GM12878 (cell line): ENCODE measurements at regions not wholly inside any gene's neighbourhood (a gene's known extent, or its start where the extent isn't known, plus 50 kb on each side); places are given as distances from the start of the nearest gene placed in this dataset.

Source experiments
- ATAC-seq: fragments of 200-7000 bp; cut with Tn5 transposase; 3 replicates; pipeline ENCODE4 v1.9.1; 2020; ENCODE audit warnings: mild to moderate bottlenecking, moderate library complexity
- BruUV-seq: library from RNA; stranded (reverse); fragments of 400-500 nt; replicated peaks from 2 replicates; lab custom pipeline; 2021; lab: Mats Ljungman, UMichigan
- CTCF ChIA-PET: fragments of 300-600 bp; sonication (Branson Sonifier 250); formaldehyde crosslinking; extraction: SDS; loops from one replicate; lab custom pipeline; 2021; ENCODE audit warnings: inconsistent platforms; lab: Yijun Ruan, JAX
- POLR2A ChIA-PET: fragments of 350-600 bp; formaldehyde crosslinking; extraction: SDS; loops from one replicate; lab custom pipeline; 2021; ENCODE audit warnings: inconsistent platforms; lab: Charles Lee
- RAD21 ChIA-PET: fragments of 300-600 bp; sonication (Branson Sonifier 250); formaldehyde crosslinking; loops from one replicate; lab custom pipeline; 2023; ENCODE audit warnings: antibody characterized with exemption; ENCODE audit not compliant: unreplicated experiment; lab: Charles Lee
- SMC1A ChIA-PET: fragments of 300-600 bp; sonication (Branson Sonifier 250); formaldehyde crosslinking; loops from one replicate; lab custom pipeline; 2023; ENCODE audit not compliant: unreplicated experiment, uncharacterized antibody; lab: Charles Lee
- DNase-seq: peaks from one replicate; pipeline ENCODE4 v3.0.0-alpha.2; 2011; ENCODE audit warnings: low read depth, low spot score
- FAIRE-seq: peaks from 3 replicates; lab custom pipeline; 2011; peaks lifted over from hg19 to GRCh38; lab: Jason Lieb, UNC
- H2AFZ ChIP-seq: 2 replicates; pipeline ENCODE4 v1.6.0; 2011; ENCODE audit warnings: low read depth, low read length, control low read depth; ENCODE audit not compliant: control insufficient read depth
- H3K27ac ChIP-seq: 2 replicates; pipeline ENCODE4 v1.5.1; 2011; ENCODE audit warnings: control low read depth; ENCODE audit not compliant: control insufficient read depth, insufficient read depth
- H3K27me3 ChIP-seq, 2 experiments: replicated peaks in 1 of 2; 2 replicates each; pipeline versions ENCODE4 v1.6.0 to v1.6.1; 2011; ENCODE audit warnings: low read length in 1 of 2; ENCODE audit not compliant: control insufficient read depth in 2 of 2, insufficient read depth in 2 of 2
- H3K36me3 ChIP-seq, 2 experiments: 2 replicates each; pipeline ENCODE4 v1.5.1; 2011; ENCODE audit warnings: low read length in 1 of 2; ENCODE audit not compliant: control insufficient read depth in 2 of 2, insufficient read depth in 2 of 2
- H3K4me1 ChIP-seq: 2 replicates; pipeline ENCODE4 v1.6.1; 2011; ENCODE audit warnings: mild to moderate bottlenecking, low read length, moderate library complexity, mixed read lengths; ENCODE audit not compliant: control insufficient read depth, insufficient read depth
- H3K4me2 ChIP-seq: 2 replicates; pipeline ENCODE4 v1.6.0; 2011; ENCODE audit warnings: control low read depth; ENCODE audit not compliant: control insufficient read depth, insufficient read depth
- H3K4me3 ChIP-seq: fragments of 200-600 bp; sonication (generic); 2 replicates; pipeline ENCODE4 v1.5.1; 2016
- H3K79me2 ChIP-seq: 2 replicates; pipeline ENCODE4 v1.6.0; 2011; ENCODE audit warnings: low read length; ENCODE audit not compliant: control insufficient read depth, insufficient read depth
- H3K9ac ChIP-seq: 2 replicates; pipeline ENCODE4 v1.8.0; 2011; ENCODE audit warnings: low read length, control low read depth, mixed read lengths; ENCODE audit not compliant: control insufficient read depth, insufficient read depth
- H3K9me3 ChIP-seq: replicated peaks from 3 replicates; pipeline ENCODE4 v1.5.1; 2011; ENCODE audit warnings: mild to moderate bottlenecking, low read length; ENCODE audit not compliant: control insufficient read depth, insufficient read depth
- H4K20me1 ChIP-seq: 2 replicates; pipeline ENCODE4 v1.6.0; 2011; ENCODE audit not compliant: control insufficient read depth, insufficient read depth
- BRCA1 ChIP-seq: IDR thresholded peaks from 2 replicates; pipeline ENCODE4 v1.6.1; 2011; ENCODE audit warnings: low read depth, low read length, improper control_type of control experiment
- FOXM1 ChIP-seq: IDR thresholded peaks from 2 replicates; pipeline ENCODE4 v1.6.1; 2012; ENCODE audit warnings: low read depth, mild to moderate bottlenecking, inconsistent platforms, low read length, moderate library complexity
- NRF1 ChIP-seq: conservative IDR thresholded peaks from 2 replicates; pipeline ENCODE4 v1.6.1; 2011; ENCODE audit warnings: mild to moderate bottlenecking, low read depth, low read length, improper control_type of control experiment
- POU2F2 ChIP-seq: IDR thresholded peaks from 3 replicates; pipeline ENCODE4 v1.6.1; 2011; ENCODE audit warnings: low read depth, mild to moderate bottlenecking, low read length, borderline replicate concordance
- WGBS: methylation state at CpG from one replicate; pipeline ENCODE4 v1.1.6; 2016; ENCODE audit warnings: low lambda C conversion rate; ENCODE audit not compliant: insufficient replicate concordance, insufficient coverage; ENCODE audit errors: missing lambda C conversion rate; 5-methylcytosine and 5-hydroxymethylcytosine counted together
- in situ Hi-C: fragments of 300-500 bp; cut with MboI; formaldehyde crosslinking; loops from 9 replicates; pipeline ENCODE4 v1.14.3; 2018; ENCODE audit warnings: mixed read lengths
- intact Hi-C: fragments of 100-400 bp; cut with micrococcal nuclease; formaldehyde crosslinking; loops from one replicate; pipeline ENCODE4 v1.14.2; 2022; ENCODE audit not compliant: unreplicated experiment
- TF ChIP-seq, protein P1 (sequence below): fragments of 450-650 bp; conservative IDR thresholded peaks from 2 replicates; pipeline ENCODE4 v1.6.1; 2017; ENCODE audit warnings: mild to moderate bottlenecking, moderate library complexity

DNA sequence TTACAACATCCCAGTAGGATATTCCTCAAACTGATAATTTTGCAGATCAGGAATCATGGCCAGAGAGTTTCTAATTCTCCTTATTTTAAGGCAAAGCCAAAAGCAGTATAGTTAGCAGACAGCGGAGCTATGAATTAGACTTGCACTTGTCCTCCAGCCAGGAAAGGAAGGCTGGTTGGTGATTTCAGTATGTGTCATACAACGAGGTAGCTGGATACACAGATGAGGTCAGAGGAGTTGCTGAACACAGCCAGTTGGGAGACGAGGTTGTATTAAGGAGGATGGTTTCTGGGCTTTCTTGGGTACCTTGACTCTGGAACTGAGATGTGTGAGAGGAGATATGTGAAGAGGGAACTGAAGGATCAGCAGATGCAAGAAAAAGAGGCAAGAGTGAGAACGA is 185.2 kb downstream of the SOX11 start:
- FAIRE-seq, result no peak
- 17% methylated on average over 4 of the region's 4 CpGs for WGBS
- ChIA-PET POLR2A (no interaction called here), CTCF (no interaction called here), RAD21 (no interaction called here), SMC1A (interaction anchor here (1.6 kb wide), 1 partner anchor 37 kb away, joined by 3 read pairs; no protein-coding TSS in a partner anchor)
- Histone ChIP-seq H3K79me2 (no peaks in the 10 kb centered on the region), H4K20me1 (no peaks in the 10 kb centered on the region), H3K4me1 (no peaks in the 10 kb centered on the region), H2AFZ (no peak overlapping the region), H3K9ac (no peak overlapping the region), H3K27ac (no peak overlapping the region), H3K4me2 (no peak overlapping the region), H3K4me3 (no peak overlapping the region), H3K27me3 (no peaks in the 10 kb centered on the region), H3K9me3 (no peaks in the 10 kb centered on the region), H3K36me3 (no peaks in the 10 kb centered on the region)
- ATAC-seq, result no peak
- no peak for DNase-seq
- TF ChIP-seq NRF1 (no peak), FOXM1 (no peak), POU2F2 (no peak), BRCA1 (no peak)
- TF ChIP-seq, protein P1, sequence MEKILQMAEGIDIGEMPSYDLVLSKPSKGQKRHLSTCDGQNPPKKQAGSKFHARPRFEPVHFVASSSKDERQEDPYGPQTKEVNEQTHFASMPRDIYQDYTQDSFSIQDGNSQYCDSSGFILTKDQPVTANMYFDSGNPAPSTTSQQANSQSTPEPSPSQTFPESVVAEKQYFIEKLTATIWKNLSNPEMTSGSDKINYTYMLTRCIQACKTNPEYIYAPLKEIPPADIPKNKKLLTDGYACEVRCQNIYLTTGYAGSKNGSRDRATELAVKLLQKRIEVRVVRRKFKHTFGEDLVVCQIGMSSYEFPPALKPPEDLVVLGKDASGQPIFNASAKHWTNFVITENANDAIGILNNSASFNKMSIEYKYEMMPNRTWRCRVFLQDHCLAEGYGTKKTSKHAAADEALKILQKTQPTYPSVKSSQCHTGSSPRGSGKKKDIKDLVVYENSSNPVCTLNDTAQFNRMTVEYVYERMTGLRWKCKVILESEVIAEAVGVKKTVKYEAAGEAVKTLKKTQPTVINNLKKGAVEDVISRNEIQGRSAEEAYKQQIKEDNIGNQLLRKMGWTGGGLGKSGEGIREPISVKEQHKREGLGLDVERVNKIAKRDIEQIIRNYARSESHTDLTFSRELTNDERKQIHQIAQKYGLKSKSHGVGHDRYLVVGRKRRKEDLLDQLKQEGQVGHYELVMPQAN, result no peak
- no TSS peak for BruUV-seq
- intact Hi-C loops, result no loop called here
- in situ Hi-C loops, result no loop called here
